ENCODE measurements at regions not wholly inside any gene's neighbourhood (a gene's known extent, or its start where the extent isn't known, plus 50 kb on each side); places are given as distances from the start of the nearest gene placed in this dataset.

GRCh38 chr6:167711768-167712730 lies 114.7 kb upstream of the AFDN start:
- ATAC-seq = no peak
- TF ChIP-seq, protein P1, sequence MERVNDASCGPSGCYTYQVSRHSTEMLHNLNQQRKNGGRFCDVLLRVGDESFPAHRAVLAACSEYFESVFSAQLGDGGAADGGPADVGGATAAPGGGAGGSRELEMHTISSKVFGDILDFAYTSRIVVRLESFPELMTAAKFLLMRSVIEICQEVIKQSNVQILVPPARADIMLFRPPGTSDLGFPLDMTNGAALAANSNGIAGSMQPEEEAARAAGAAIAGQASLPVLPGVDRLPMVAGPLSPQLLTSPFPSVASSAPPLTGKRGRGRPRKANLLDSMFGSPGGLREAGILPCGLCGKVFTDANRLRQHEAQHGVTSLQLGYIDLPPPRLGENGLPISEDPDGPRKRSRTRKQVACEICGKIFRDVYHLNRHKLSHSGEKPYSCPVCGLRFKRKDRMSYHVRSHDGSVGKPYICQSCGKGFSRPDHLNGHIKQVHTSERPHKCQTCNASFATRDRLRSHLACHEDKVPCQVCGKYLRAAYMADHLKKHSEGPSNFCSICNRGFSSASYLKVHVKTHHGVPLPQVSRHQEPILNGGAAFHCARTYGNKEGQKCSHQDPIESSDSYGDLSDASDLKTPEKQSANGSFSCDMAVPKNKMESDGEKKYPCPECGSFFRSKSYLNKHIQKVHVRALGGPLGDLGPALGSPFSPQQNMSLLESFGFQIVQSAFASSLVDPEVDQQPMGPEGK (CRISPR knock-in tag; IDR thresholded peaks at IDR 0.05; ENCODE audit: borderline replicate concordance) = no peak
- no peak for TF ChIP-seq TSHZ2 (CRISPR knock-in tag; IDR thresholded peaks at IDR 0.05)
- TF ChIP-seq ZNF8 (CRISPR knock-in tag; IDR thresholded peaks at IDR 0.05) = no peak
- TF ChIP-seq CREB5 (CRISPR knock-in tag; IDR thresholded peaks at IDR 0.05; ENCODE audit: low read depth) = no peak
- TF ChIP-seq ZNF565 (CRISPR knock-in tag; conservative IDR thresholded peaks at IDR 0.05; ENCODE audit: low read depth) = no peak
- no peak for TF ChIP-seq BACH2 (CRISPR knock-in tag; IDR thresholded peaks at IDR 0.05; ENCODE audit: borderline replicate concordance)
- TF ChIP-seq GLIS3 (CRISPR knock-in tag; IDR thresholded peaks at IDR 0.05) = no peak
- TF ChIP-seq ZNF70 (CRISPR knock-in tag; IDR thresholded peaks at IDR 0.05) = no peak
- no peak for TF ChIP-seq ZC3H10 (CRISPR knock-in tag; IDR thresholded peaks at IDR 0.05)
- no peak for TF ChIP-seq CSDC2 (CRISPR knock-in tag; IDR thresholded peaks at IDR 0.05)
- no peak for TF ChIP-seq ESRRG (CRISPR knock-in tag; IDR thresholded peaks at IDR 0.05)
- no peak for TF ChIP-seq OSR1 (CRISPR knock-in tag; IDR thresholded peaks at IDR 0.05)
- no peak for TF ChIP-seq CSRNP3 (CRISPR knock-in tag; IDR thresholded peaks at IDR 0.05)
- no peak for TF ChIP-seq ZFP3 (CRISPR knock-in tag; IDR thresholded peaks at IDR 0.05)
- TF ChIP-seq SNAI2 (CRISPR knock-in tag; IDR thresholded peaks at IDR 0.05) = no peak
- no peak for TF ChIP-seq TCF4 (CRISPR knock-in tag; IDR thresholded peaks at IDR 0.05; ENCODE audit: borderline replicate concordance)
- no peak for TF ChIP-seq PPARA (CRISPR knock-in tag; IDR thresholded peaks at IDR 0.05; ENCODE audit: borderline replicate concordance)
- no peak for TF ChIP-seq TOX (CRISPR knock-in tag; IDR thresholded peaks at IDR 0.05; ENCODE audit: borderline replicate concordance)
- TF ChIP-seq, protein P2, sequence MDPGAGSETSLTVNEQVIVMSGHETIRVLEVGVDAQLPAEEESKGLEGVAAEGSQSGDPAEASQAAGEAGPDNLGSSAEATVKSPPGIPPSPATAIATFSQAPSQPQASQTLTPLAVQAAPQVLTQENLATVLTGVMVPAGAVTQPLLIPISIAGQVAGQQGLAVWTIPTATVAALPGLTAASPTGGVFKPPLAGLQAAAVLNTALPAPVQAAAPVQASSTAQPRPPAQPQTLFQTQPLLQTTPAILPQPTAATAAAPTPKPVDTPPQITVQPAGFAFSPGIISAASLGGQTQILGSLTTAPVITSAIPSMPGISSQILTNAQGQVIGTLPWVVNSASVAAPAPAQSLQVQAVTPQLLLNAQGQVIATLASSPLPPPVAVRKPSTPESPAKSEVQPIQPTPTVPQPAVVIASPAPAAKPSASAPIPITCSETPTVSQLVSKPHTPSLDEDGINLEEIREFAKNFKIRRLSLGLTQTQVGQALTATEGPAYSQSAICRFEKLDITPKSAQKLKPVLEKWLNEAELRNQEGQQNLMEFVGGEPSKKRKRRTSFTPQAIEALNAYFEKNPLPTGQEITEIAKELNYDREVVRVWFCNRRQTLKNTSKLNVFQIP (CRISPR knock-in tag; IDR thresholded peaks at IDR 0.05; ENCODE audit: borderline replicate concordance, low read depth) = no peak
- no peak for TF ChIP-seq RARB (CRISPR knock-in tag; IDR thresholded peaks at IDR 0.05)

GRCh38 chr6:167712731-167713475 lies 113.8 kb upstream of the AFDN start:
- TF ChIP-seq TCF4 (CRISPR knock-in tag; IDR thresholded peaks at IDR 0.05; ENCODE audit: borderline replicate concordance) (no peak), CSRNP3 (CRISPR knock-in tag; IDR thresholded peaks at IDR 0.05) (no peak), ESRRG (CRISPR knock-in tag; IDR thresholded peaks at IDR 0.05) (no peak)
- TF ChIP-seq, protein P2 (CRISPR knock-in tag; IDR thresholded peaks at IDR 0.05; ENCODE audit: borderline replicate concordance, low read depth) = no peak
- ATAC-seq = no peak

Measured in SK-N-SH treated with all-trans-retinoic acid at 6 μM for 48 hours (cell line).